Astrocyte (in vitro differentiated cells and primary cell): ENCODE measurements at regions not wholly inside any gene's neighbourhood (a gene's known extent, or its start where the extent isn't known, plus 50 kb on each side); places are given as distances from the start of the nearest gene placed in this dataset.

Source experiments
- CTCF ChIP-seq: IDR thresholded peaks from 2 replicates; pipeline ENCODE4 v1.5.1; 2011; ENCODE audit warnings: low read depth, mild to moderate bottlenecking, inconsistent platforms, low read length, moderate library complexity; ENCODE audit not compliant: insufficient read depth
- EZH2 ChIP-seq: IDR thresholded peaks from 2 replicates; pipeline ENCODE4 v1.6.1; 2012; ENCODE audit warnings: mild to moderate bottlenecking, low read length, inconsistent platforms; ENCODE audit not compliant: insufficient read depth

GRCh38 chr3:82355228-82355627 lies 593.8 kb upstream of the GBE1 start:
- no peak for TF ChIP-seq EZH2
- TF ChIP-seq CTCF: no peak
